ENCODE measurements at regions not wholly inside any gene's neighbourhood (a gene's known extent, or its start where the extent isn't known, plus 50 kb on each side); places are given as distances from the start of the nearest gene placed in this dataset.

DNA sequence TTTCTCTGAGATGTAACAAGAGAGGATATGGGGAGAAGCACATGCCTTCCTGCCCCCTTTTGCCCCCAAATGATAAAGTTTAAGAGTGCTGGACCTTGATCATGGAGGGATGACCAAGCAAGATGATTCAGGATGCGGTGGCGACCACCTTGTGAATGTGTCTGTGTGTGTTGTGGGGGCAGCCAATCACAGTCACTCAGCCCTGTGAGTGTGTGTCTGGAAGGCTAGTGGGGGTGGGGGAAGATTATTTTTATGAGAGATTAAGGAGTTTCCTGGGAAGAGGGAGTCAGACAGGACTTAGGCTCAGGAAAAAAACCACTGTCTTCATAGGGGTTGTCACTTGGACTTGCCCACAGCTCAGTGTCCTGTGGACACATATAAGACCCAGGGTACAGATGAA lies 57.8 kb upstream of the KY start:
- no peak overlapping the region for H2AFZ ChIP-seq (ENCODE audit: low read length)
- H3K4me3 ChIP-seq (replicated peaks in 1 of 4; ENCODE audit: control extremely low read depth in 1 of 4, insufficient read depth in 1 of 4, low read depth in 3 of 4, low read length in 4 of 4): no peak overlapping the region
- no peaks in the 10 kb centered on the region for H3K79me2 ChIP-seq (ENCODE audit: control insufficient read depth, insufficient read depth, low read length)
- H3K36me3 ChIP-seq (ENCODE audit: control insufficient read depth, insufficient read depth, low read length): no peaks in the 10 kb centered on the region
- no peak overlapping the region for H3K27ac ChIP-seq (ENCODE audit: insufficient read depth, low read length)
- no peak overlapping the region for H3K4me2 ChIP-seq (ENCODE audit: extremely low read depth, insufficient read depth, low read length)
- TF ChIP-seq, protein P1, sequence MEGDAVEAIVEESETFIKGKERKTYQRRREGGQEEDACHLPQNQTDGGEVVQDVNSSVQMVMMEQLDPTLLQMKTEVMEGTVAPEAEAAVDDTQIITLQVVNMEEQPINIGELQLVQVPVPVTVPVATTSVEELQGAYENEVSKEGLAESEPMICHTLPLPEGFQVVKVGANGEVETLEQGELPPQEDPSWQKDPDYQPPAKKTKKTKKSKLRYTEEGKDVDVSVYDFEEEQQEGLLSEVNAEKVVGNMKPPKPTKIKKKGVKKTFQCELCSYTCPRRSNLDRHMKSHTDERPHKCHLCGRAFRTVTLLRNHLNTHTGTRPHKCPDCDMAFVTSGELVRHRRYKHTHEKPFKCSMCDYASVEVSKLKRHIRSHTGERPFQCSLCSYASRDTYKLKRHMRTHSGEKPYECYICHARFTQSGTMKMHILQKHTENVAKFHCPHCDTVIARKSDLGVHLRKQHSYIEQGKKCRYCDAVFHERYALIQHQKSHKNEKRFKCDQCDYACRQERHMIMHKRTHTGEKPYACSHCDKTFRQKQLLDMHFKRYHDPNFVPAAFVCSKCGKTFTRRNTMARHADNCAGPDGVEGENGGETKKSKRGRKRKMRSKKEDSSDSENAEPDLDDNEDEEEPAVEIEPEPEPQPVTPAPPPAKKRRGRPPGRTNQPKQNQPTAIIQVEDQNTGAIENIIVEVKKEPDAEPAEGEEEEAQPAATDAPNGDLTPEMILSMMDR (conservative IDR thresholded peaks at IDR 0.05 in 1 of 2, IDR thresholded peaks at IDR 0.05 in 1 of 2; ENCODE audit: low read depth in 1 of 2, low read length in 2 of 2): no peak
- TF ChIP-seq EZH2 (IDR thresholded peaks at IDR 0.05; ENCODE audit: low read length, missing control alignments): no peak
- no peaks in the 10 kb centered on the region for H3K9me3 ChIP-seq (ENCODE audit: control insufficient read depth, insufficient read depth, low read depth, low read length)
- no peaks in the 10 kb centered on the region for H3K4me1 ChIP-seq (ENCODE audit: control insufficient read depth, extremely low read depth, insufficient read depth, low read length)
- no peaks in the 10 kb centered on the region for H3K27me3 ChIP-seq (ENCODE audit: control insufficient read depth, insufficient read depth, low read length)
- no peaks in the 10 kb centered on the region for H4K20me1 ChIP-seq (ENCODE audit: control insufficient read depth, extremely low read depth, insufficient read depth, low read length)
- peak in 1 of 2 donors; percentile 56 for DNase-seq (ENCODE audit: low read depth in 2 of 2)
- no peak overlapping the region for H3K9ac ChIP-seq (ENCODE audit: insufficient read depth, low read length)

DNA sequence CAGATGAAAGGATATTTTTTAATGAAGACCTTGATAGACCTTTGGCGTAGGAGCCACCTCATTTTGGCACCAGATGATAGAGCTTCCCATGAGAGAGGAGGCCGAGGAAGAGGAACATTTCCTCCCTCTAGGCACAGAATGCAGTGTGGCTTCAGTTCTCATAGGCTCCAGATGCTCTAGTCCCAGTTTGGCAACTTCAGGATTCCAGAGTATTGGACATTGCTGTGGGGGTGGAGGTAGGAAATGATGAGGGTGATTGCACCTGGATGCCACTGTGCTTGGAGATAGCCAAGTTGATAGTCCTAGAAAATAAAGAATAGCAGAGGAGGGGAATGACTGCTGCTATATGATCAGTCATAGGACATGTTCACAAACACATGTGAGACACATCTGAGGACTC lies 58.3 kb upstream of the KY start:
- no peak overlapping the region for H2AFZ ChIP-seq (ENCODE audit: low read length)
- H3K9ac ChIP-seq (ENCODE audit: insufficient read depth, low read length): no peak overlapping the region
- H3K9me3 ChIP-seq (ENCODE audit: control insufficient read depth, insufficient read depth, low read depth, low read length): no peaks in the 10 kb centered on the region
- no peak for DNase-seq (ENCODE audit: low read depth in 2 of 2)
- H3K4me2 ChIP-seq (ENCODE audit: extremely low read depth, insufficient read depth, low read length): no peak overlapping the region
- H3K27me3 ChIP-seq (ENCODE audit: control insufficient read depth, insufficient read depth, low read length): no peaks in the 10 kb centered on the region
- no peaks in the 10 kb centered on the region for H3K36me3 ChIP-seq (ENCODE audit: control insufficient read depth, insufficient read depth, low read length)
- no peak overlapping the region for H3K4me3 ChIP-seq (replicated peaks in 1 of 4; ENCODE audit: control extremely low read depth in 1 of 4, insufficient read depth in 1 of 4, low read depth in 3 of 4, low read length in 4 of 4)
- H3K4me1 ChIP-seq (ENCODE audit: control insufficient read depth, extremely low read depth, insufficient read depth, low read length): no peaks in the 10 kb centered on the region
- H3K79me2 ChIP-seq (ENCODE audit: control insufficient read depth, insufficient read depth, low read length): no peaks in the 10 kb centered on the region
- H3K27ac ChIP-seq (ENCODE audit: insufficient read depth, low read length): no peak overlapping the region
- TF ChIP-seq EZH2 (IDR thresholded peaks at IDR 0.05; ENCODE audit: low read length, missing control alignments): no peak
- TF ChIP-seq, protein P1 (conservative IDR thresholded peaks at IDR 0.05 in 1 of 2, IDR thresholded peaks at IDR 0.05 in 1 of 2; ENCODE audit: low read depth in 1 of 2, low read length in 2 of 2): no peak
- H4K20me1 ChIP-seq (ENCODE audit: control insufficient read depth, extremely low read depth, insufficient read depth, low read length): no peaks in the 10 kb centered on the region

DNA sequence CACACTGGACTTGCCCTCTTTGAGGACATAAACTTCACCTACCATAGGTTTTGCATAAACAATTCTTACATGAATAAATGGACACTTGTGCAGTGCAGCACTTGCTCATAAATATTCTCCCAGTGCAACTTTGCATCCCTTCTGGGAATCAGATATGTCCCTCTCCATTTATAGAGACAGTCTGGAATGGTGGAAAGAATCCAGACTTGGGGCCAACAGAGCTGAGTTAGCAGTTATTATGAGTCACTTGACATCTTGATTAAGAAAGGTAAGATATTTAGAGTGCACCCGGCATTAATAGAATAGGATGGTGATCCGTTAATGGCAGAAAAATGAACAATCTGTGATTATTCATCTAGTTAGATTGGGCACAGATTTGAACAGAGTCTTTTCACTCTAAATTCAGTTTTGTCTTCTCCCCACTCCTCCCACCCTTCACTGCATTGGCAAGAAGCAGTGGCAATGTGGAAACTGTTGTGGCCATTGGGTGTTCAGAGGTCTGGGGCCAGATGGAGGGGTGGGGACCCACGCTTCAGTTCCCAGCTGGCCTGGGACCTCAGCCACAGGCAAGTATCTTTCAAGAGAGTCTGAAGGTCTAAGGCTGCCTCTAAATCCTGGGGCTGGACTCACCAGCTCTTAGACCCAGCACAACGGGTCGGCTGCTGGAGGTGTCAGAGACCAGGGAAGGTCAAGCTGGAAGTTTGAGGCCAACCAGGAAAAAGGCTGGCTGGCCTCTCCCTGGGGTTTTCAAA lies 58.9 kb upstream of the KY start:
- Histone ChIP-seq H3K4me2 (ENCODE audit: extremely low read depth, insufficient read depth, low read length) (no peak overlapping the region), H3K4me3 (replicated peaks in 1 of 4; ENCODE audit: control extremely low read depth in 1 of 4, insufficient read depth in 1 of 4, low read depth in 3 of 4, low read length in 4 of 4) (no peak overlapping the region)
- DNase-seq (ENCODE audit: low read depth in 2 of 2): peak in 1 of 2 donors; percentile 57

More for the DNA sequence above, 58.9 kb upstream of the KY start:
- no peaks in the 10 kb centered on the region for H3K4me1 ChIP-seq (ENCODE audit: control insufficient read depth, extremely low read depth, insufficient read depth, low read length)
- TF ChIP-seq EZH2 (IDR thresholded peaks at IDR 0.05; ENCODE audit: low read length, missing control alignments): no peak
- TF ChIP-seq, protein P1 (conservative IDR thresholded peaks at IDR 0.05 in 1 of 2, IDR thresholded peaks at IDR 0.05 in 1 of 2; ENCODE audit: low read depth in 1 of 2, low read length in 2 of 2): no peak
- H3K9me3 ChIP-seq (ENCODE audit: control insufficient read depth, insufficient read depth, low read depth, low read length): no peaks in the 10 kb centered on the region
- H3K36me3 ChIP-seq (ENCODE audit: control insufficient read depth, insufficient read depth, low read length): no peaks in the 10 kb centered on the region
- H4K20me1 ChIP-seq (ENCODE audit: control insufficient read depth, extremely low read depth, insufficient read depth, low read length): no peaks in the 10 kb centered on the region
- no peaks in the 10 kb centered on the region for H3K79me2 ChIP-seq (ENCODE audit: control insufficient read depth, insufficient read depth, low read length)
- no peak overlapping the region for H3K27ac ChIP-seq (ENCODE audit: insufficient read depth, low read length)
- H3K9ac ChIP-seq (ENCODE audit: insufficient read depth, low read length): no peak overlapping the region
- H2AFZ ChIP-seq (ENCODE audit: low read length): no peak overlapping the region
- H3K27me3 ChIP-seq (ENCODE audit: control insufficient read depth, insufficient read depth, low read length): no peaks in the 10 kb centered on the region

Measured in fibroblast of lung (primary cell).